GM18508 (cell line): ENCODE measurements at regions not wholly inside any gene's neighbourhood (a gene's known extent, or its start where the extent isn't known, plus 50 kb on each side); places are given as distances from the start of the nearest gene placed in this dataset.

Experiments used
- ATAC-seq: cut with Tn5 transposase; IDR thresholded peaks from one replicate; pipeline ENCODE4 v1.9.1; 2021; ENCODE audit warnings: moderate number of reproducible peaks; ENCODE audit not compliant: insufficient read depth, unreplicated experiment

DNA sequence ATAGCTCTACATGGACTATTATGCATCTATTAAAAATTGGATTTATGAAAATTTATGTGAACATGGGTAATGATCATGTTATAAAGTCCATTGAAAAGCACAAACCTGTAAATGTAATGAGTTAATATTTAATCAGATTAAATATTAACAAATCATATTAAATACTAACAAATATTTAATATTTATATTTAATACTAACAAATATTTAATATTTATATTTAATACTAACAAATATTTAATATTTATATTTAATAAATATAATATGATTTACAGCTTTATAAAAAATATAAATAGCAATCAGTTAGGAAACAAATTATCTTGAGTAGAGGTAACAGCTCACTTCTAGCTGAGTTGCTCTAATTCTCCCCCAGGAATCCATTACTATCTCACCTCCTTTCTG lies 758.0 kb upstream of the USP15 start:
- ATAC-seq = no peak

DNA sequence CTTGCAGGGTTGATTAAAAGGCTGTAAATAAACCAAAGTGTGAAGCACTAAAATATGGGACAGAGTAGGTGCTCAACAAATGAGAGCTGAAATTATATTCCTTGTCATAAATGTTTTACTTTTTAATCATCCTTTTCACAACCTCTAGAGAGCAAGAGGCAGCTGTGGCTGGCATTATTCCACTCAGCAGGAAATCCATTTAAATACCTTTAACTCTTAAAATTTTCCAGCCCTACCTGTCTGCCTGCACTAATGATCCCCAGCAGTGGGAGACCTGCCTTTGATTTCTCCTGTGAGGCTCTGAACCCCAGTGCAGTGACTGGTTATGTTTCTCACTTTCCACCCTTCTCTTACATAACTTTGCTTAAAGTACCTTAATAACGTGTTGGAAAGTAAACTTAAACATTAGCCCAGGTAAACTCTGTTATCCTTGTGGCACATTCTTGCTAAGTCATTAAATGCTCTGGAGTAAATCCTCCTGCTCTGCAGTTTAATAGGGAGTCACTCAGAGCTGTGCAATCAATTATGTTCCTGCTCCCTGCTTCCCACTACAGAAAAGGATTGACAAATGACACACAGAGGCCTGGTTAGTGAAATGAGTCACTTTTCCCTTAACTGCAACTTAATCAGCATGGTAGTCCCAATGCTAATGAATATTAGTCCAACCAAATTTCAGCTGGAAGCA lies 755.7 kb upstream of the USP15 start:
- ATAC-seq = no peak

DNA sequence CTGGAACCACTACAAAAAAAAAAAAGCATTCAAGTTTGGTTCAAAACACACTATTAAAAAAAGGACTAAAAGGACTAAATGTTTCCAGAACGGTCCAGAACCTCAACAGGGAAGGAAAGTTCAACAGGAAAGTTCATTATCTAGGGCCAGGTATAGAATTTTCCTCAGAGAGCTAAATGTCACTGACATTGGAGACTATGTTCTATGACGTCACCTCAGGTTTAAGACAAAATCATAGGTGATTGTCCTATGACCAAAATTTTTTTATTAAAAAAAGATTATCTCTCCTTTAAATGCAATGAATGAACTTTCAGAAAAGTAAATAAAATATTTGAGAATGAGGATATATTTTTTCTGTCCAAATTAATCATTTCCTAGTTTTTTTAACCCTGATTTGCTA lies 746.7 kb upstream of the USP15 start:
- no peak for ATAC-seq

DNA sequence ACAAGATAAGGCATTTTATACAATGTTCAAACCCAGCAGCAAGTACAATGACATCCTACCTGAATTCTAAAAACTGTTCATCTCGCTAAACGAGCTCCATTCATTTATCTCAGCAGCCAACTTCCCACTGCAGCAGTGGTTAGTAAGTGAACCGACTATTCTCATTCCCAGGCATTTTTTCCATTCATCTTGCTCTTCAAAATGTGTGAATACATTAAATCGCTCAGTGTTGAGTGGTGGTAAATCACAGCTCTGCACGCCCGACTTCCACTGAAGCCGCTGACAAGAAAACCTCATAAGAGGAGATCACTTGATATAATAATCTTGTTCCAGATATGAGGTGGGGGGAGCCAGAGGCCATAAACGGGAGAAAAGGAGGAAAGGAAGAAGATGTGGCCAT lies 746.2 kb upstream of the USP15 start:
- ATAC-seq = no peak

DNA sequence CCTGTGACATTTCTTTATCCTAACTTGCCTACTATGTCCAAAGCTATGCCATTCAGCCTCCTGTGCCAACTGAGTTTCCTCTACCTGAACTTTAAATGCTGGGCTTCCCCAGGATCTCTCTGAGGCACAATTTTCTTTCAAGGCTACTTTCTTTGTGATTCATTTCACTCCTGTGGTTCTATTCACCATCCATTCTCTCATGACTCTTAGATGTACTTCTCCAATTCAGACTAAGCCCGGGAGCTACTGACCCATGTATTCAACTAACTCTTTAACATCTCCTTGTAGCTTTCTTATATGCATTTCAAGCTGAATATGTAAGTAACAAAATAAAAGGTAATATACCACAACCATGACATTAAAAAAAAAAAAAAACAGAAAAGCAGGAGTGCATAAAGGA lies 738.9 kb upstream of the USP15 start:
- no peak for ATAC-seq

DNA sequence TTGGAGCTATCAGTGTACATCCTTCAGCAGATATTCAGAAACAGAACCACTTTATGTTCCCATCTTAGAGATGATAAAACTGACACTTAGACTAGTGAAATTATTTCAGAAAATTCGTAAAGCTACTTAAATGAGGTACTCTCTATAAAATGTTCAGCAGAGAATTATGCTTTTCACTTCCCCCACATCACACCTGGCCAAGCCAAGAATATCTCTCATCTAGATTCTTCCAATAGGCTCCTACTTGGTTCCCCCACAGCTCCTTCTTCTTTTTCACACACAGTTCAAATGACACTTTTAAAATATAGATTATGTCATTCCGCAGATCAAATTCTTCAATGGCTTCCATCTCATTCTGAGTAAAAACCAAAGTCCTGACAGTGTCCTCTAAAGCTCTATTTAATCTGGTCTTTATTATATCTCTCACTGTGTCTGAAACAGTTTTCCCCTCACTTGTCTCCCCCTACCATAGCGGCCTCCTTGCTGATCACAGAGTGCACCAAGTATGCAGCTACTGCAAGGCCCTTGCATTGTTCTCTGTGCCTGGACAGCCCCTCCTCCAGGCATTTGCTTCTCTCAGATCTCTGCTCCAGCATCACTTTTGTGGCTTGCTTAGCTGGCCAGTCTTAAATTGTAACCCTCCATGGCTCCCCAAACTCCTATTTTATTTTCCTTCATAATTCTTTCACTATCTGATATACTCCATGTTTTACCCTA lies 736.8 kb upstream of the USP15 start:
- no peak for ATAC-seq

DNA sequence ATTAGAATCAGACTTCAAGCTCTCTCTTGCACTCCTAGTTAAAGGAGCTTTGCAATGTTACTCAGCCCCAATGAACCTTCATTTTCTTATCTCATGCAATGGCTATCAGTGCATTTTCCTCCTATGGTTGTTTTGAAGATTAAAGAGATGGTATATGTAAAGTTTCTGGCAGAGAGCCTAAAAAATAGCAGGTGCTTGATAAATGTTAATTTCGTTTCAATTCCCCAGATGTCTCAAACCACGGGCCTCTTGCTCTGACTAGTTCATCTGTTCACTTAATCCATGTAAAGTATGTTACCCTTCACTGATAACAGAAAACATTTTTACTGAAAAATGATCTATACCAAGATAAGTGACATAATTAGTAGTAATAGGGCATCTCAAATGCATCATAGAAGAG lies 735.4 kb upstream of the USP15 start:
- no peak for ATAC-seq

DNA sequence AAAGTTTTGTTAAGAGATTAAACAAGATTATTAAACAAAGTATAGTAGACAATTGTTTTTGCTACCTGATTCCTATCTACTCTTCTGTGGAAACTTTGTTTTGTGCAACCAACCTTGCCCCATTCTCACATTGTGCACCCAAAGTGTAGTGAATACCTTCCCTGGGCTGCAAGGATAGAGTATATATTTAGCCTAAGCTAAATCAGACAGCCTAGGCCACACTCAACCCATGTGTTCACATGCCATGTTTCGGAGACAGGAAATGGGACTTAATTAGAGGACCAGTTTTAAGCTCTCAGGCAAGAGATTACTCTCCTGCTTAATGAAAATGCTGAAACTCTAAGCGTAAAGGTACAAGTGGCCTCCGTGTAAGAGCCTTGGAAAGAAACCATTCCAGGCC lies 734.9 kb upstream of the USP15 start:
- no peak for ATAC-seq

DNA sequence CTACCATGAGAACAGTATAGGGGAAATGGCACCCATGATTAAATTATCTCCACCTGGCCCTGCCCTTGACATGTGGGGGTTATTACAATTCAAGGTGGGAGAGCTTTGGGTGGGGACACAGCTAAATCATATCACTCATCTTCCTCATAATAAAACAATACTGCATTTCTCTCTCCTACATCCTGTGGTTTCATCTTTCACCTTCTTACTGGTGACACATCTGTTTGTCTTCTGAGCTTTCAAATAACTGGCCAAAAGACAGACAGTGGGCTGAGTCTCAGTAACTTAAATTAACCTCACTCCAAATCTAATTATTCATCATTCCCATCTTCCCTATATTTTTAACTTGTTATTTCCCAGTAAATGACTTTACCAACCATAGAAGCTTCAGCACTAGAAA lies 729.7 kb upstream of the USP15 start:
- ATAC-seq = no peak

DNA sequence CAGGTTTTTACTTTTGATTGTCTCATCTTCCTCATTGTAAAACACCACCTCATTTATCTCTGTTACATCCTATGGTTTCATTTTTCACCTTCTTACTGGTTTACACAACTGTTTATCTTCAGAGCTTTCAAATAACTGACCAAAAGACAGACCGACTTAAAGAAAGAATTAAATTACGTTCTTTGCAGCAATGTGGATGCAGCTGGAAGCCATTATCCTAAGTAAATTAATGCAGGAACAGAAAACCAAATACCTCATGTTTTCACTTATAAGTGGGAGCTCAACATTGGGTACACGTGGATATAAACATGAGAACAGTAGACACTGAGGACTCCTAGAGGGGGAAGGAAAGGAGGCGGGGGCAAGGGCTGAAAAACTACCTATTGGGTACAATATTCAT lies 729.0 kb upstream of the USP15 start:
- ATAC-seq = no peak

DNA sequence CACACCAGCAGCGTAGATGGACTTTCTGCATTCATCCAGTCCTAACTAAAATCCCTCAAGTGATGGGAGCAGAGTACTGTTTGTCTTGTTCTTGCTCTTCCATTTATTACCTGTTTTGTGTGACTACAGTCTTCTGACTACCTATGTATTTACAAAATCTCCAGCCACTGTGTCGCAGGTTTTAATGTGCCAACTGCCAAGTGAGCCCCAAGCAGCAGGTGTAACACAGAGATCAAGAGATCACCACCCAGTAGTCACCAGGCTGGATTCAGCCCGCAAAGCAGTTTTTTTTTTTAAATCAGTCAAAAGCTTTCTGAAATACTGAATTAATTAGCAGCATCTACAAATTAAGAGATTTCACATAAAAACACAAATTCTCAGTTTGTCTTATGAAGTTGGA lies 724.1 kb upstream of the USP15 start:
- ATAC-seq = no peak

DNA sequence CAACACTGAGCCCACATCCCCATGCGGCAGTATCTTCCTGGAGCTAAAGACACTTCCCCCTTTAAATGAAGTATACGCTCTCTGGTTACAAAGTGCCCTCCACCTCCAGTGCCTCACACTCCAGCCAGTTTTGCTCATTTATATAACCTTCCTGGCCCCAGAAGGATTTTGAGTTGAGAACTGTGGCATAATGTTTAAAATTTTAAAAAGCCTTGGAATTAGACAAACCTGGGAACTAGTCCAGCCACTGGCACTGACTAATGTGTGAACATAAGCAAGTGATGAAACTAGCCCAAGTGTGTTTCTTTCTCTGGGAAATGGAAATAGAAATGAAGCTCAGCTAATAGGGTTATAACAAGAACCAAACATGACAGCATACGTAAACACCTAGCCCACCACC lies 723.7 kb upstream of the USP15 start:
- no peak for ATAC-seq

DNA sequence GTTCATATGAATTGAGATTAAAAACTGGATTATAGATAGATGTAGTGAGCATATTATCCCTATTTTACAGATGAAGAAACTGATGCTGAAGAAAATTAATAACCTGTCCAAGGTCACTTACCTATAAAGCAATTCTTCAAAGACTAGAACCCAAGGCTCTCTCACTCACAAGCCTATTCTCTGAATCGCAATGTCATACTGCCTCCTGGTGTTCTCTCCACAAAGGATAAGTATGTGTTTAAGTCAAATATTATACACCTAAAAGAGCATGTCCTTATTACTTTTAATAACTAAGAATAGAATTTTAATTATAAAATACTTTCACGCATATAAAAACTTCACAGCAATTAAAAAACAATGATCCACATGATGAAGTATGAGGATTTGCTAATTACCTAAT lies 721.3 kb upstream of the USP15 start:
- ATAC-seq = no peak

DNA sequence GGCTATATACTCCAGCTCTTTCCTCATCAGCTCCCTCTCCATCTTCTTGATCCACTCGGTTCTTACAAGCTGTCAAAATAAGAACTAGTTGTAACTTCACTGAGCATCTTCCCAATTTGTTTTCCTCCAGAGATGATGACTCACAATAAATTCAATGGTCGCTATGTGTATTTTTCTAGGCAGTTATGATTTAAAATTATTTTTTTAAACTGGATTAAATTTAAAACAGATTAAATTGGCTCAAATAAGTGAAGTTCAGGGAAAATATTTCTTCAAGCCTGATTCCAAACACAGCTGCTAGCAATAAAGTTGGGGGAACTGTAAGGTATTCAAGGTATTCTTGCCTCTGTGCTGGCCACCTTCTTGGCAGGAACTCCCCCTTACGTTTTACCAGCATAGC lies 717.7 kb upstream of the USP15 start:
- no peak for ATAC-seq

DNA sequence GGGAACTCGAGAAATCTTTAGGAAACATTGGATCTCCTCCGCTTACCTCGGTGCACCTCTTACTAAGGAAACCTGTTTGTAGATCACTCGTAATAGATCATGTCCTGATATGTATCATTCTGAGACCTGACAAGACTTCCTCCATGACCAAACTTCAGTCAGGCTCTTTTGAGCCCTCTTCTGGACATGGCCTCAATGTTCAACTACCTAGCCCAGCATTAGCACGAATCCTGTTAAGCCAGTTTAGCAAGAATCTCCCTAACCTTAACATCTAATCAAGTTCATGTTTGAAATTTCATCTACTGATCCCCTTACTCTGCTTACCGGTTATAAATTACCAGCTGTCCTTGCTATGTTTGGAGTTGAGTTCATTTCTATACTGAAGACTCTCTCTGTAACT lies 713.9 kb upstream of the USP15 start:
- no peak for ATAC-seq

DNA sequence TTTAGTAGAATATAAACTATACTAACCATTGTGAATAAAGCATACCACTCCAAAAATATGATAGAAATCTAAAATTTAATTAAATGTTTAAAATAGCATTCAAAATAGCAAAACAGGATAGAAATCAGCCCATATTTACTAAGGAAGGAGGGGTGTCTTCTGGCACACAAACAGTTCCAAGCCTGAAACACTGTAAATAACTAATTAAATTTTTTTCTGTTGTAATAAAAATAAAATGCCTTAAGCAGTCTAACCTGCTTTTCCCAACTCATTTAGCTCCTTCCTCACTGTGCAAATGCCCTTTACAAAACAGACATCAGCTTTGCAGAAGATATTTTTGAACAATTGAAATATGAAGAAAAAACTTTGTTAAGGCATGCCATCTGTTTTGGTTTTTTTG lies 707.1 kb upstream of the USP15 start:
- no peak for ATAC-seq

DNA sequence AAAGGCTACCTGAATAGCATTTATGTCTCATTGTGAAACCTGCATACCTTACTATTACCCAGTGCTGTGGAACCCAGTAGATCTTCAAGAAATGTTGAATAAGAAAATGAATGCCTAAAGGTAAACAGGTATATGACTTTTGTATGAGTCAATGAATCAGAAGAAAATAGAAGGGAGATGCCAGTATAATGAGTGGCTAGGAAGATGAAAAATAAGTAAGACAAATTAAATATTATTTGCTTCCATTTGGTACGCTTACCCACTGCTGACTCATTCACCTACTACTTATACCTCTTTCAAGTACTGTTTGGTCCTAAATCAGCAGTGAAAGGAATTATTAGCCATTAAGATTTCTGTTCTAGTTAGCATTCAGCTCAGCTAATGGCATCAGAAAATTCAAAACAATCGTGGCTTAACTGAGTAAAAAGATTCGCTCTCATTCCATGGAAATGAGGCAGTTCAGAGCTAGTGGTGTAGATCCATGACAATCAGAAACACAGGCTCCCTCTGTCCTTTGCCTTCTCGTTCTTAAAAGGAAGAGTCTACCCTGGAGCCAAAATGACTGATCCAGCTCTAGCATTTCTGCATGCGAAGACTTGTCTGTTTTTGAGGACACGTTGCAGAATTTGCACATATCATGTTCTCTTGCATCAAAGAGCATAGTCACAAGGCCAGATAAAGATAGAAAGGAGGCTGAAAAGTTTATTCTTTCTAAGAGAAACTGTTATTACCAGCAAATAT lies 705.8 kb upstream of the USP15 start:
- ATAC-seq = no peak

DNA sequence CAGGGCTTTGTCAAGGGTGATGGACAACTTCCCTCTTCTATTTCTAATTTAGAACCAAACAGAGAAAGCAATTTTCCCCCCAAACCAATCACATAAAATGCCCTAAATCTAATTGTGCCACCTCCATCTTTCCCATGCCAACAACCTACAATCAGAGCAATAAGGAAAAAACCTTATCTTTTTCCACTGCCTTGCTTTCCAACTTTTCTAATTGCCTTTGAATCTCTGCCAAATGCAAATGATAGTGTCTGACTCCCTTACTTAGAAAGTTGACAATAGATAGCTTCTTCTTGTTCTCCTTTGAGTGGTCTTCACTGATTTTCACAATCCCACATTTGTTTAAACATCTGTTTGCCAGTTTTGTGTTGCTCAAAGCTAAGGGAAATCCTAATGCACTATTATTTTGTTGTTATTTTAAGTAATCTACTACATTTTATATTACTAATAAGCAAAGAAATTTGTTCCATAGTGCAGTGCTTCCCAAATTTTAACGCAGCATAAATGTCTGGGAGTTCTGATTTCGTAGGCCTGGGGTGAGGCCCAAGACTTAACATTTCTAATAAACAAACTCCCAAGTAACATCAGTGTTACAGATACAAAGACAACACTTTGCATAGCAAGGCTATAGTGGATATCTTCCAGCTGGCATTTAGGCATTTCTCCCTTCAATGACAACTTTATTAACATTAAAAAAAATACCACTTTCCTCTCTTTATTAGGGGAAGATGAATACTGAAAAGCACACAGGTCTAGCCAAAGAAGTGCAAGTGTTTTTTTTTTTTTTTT lies 696.3 kb upstream of the USP15 start:
- ATAC-seq = no peak

DNA sequence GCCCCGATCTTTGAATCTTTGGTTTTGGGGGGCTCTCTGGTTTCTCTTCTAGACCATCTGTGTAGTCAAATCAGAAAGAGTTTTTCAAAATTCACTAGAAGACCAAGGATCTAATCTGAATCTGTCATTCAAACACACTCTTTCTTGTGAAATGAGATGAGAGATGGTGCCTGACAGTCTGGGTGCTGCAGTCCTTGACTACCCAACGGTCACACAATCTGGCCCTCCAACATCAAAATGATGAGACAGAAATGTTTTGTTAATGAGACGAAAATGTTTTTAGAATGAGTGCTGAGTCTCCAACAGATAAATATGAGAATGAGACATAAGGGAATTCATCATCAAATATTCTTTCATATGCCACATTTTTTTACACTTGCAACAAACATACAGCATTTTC lies 695.7 kb upstream of the USP15 start:
- no peak for ATAC-seq

DNA sequence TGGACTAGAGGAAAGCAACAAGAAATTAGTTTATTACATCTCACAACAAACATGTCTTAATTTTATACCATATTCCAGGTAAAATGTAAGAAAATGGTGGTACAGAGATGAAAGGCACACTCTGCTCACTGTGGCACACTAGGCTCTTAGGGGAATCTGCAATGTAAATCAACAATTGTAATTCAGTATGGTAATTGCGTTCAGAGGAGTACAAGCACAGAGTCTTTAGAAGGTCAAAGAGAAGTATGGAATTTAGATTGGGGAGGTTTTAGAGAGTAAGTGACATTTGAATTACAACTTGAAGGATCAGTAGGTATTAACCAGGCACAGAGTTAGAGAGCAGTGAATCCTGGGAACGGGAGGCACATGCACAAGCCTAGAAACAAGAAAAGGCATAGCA lies 694.0 kb upstream of the USP15 start:
- ATAC-seq = no peak

DNA sequence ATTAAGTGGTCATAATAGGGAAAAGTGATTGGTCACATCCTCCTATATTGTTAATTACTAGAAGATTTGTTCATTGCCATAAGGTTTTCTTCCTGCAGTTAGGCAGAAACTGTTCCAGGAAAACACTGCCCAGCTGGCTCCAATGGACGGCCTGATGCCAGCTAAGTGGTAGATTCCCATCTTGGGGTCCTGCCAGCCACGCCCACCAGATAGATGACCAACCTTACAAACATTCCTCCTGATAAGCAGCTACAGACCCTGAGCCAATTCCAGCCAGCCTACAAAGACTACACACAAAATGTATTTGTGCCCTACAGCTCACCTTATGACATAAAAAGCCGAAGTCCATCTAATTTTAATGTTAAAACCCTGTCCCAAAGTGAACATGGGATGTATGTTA lies 685.9 kb upstream of the USP15 start:
- ATAC-seq = no peak
